Small intestine (tissue), 7 donors: ENCODE measurements at regions not wholly inside any gene's neighbourhood (a gene's known extent, or its start where the extent isn't known, plus 50 kb on each side); places are given as distances from the start of the nearest gene placed in this dataset.

Experiments
- DNase-seq, 2 donors: peaks; one replicate each; pipeline versions ENCODE4 v3.0.0 to v3.0.0-alpha.2; 2013
- FAIRE-seq: peaks from 2 replicates; lab custom pipeline; 2012; peaks lifted over from hg19 to GRCh38; lab: Jason Lieb, UNC
- H3K27ac ChIP-seq, 3 donors: one replicate each; pipeline ENCODE4 v1.5.1; 2013; ENCODE audit warnings: low read length in 2 of 3, mild to moderate bottlenecking in 2 of 3, control low read depth in 1 of 3, inconsistent platforms in 1 of 3, low read depth in 1 of 3, moderate library complexity in 1 of 3
- H3K27me3 ChIP-seq, 3 donors: one replicate each; pipeline ENCODE4 v1.6.1; 2013; ENCODE audit warnings: low read length in 3 of 3, inconsistent platforms in 1 of 3; ENCODE audit not compliant: control insufficient read depth in 3 of 3, insufficient read depth in 3 of 3
- H3K36me3 ChIP-seq, 3 donors: one replicate each; pipeline ENCODE4 v1.6.1; 2013; ENCODE audit warnings: low read length in 3 of 3, inconsistent platforms in 1 of 3, low read depth in 1 of 3, mild to moderate bottlenecking in 1 of 3, moderate library complexity in 1 of 3; ENCODE audit not compliant: control insufficient read depth in 3 of 3, insufficient read depth in 2 of 3
- H3K4me1 ChIP-seq, 3 donors: one replicate each; pipeline ENCODE4 v1.6.1; 2013; ENCODE audit warnings: low read length in 2 of 3, inconsistent platforms in 1 of 3, low read depth in 1 of 3, mild to moderate bottlenecking in 1 of 3, moderate library complexity in 1 of 3; ENCODE audit not compliant: control insufficient read depth in 3 of 3, insufficient read depth in 2 of 3
- H3K4me3 ChIP-seq, 3 donors: one replicate each; pipeline ENCODE4 v1.5.1; 2013; ENCODE audit warnings: low read length in 3 of 3, control low read depth in 1 of 3, inconsistent platforms in 1 of 3, low read depth in 1 of 3, mild to moderate bottlenecking in 1 of 3, moderate library complexity in 1 of 3
- H3K9me3 ChIP-seq, 2 donors: one replicate each; pipeline ENCODE4 v1.6.1; 2013; ENCODE audit warnings: low read depth in 1 of 2, low read length in 1 of 2; ENCODE audit not compliant: control insufficient read depth in 2 of 2, insufficient read depth in 1 of 2
- WGBS, 3 donors: extraction: QIAGEN DNeasy Blood & Tissue Kit; methylation state at CpG; one replicate each; pipeline ENCODE4 v1.1.7; 2013; 5-methylcytosine and 5-hydroxymethylcytosine counted together
- donor health status: healthy with polysubstance abuse.
- donor health status: control.
- donor health status: control.
- donor health status: Bipolar disorder and iron deficiency.
- donor health status: healthy.

GRCh38 chr3:159130108-159130507 lies 328.3 kb downstream of the MFSD1 start:
- WGBS, 3 donors = 8 to 13% (median 9%) methylated on average over 1 of the region's 1 CpG
- FAIRE-seq = no peak
- Histone ChIP-seq H3K9me3 (no peaks in the 10 kb centered on the region), H3K36me3 (no peaks in the 10 kb centered on the region), H3K27me3 (no peaks in the 10 kb centered on the region), H3K27ac (no peak overlapping the region), H3K4me1 (no peaks in the 10 kb centered on the region), H3K4me3 (no peak overlapping the region)
- no peak for DNase-seq

- Histone ChIP-seq H3K4me3 (no peak overlapping the region), H3K4me1 (no peaks in the 10 kb centered on the region), H3K27me3 (no peaks in the 10 kb centered on the region), H3K36me3 (no peaks in the 10 kb centered on the region), H3K9me3 (no peaks in the 10 kb centered on the region), H3K27ac (no peak overlapping the region)
- DNase-seq = no peak
- FAIRE-seq = no peak
Measured at GRCh38 chr3:159131376-159131775, 329.5 kb downstream of the MFSD1 start.

GRCh38 chr3:159137949-159138348 lies 336.1 kb downstream of the MFSD1 start:
- FAIRE-seq (no peak), DNase-seq (no peak)
- Histone ChIP-seq H3K9me3 (no peaks in the 10 kb centered on the region), H3K27me3 (no peaks in the 10 kb centered on the region), H3K36me3 (no peaks in the 10 kb centered on the region), H3K27ac (no peak overlapping the region), H3K4me3 (no peak overlapping the region), H3K4me1 (no peaks in the 10 kb centered on the region)
- WGBS, 3 donors = 47 to 61% (median 52%) methylated on average over 3 of the region's 3 CpGs

GRCh38 chr3:159139326-159139725 lies 337.5 kb downstream of the MFSD1 start:
- Histone ChIP-seq H3K4me3 (no peak overlapping the region), H3K4me1 (no peaks in the 10 kb centered on the region), H3K27ac (no peak overlapping the region), H3K27me3 (no peaks in the 10 kb centered on the region), H3K36me3 (no peaks in the 10 kb centered on the region), H3K9me3 (no peaks in the 10 kb centered on the region)
- no peak for FAIRE-seq
- 90 to 93% (median 90%) methylated on average over 2 of the region's 2 CpGs for WGBS, 3 donors
- no peak for DNase-seq

GRCh38 chr3:159144472-159144871 lies 342.6 kb downstream of the MFSD1 start:
- Histone ChIP-seq H3K27me3 (no peaks in the 10 kb centered on the region), H3K4me3 (no peak overlapping the region), H3K9me3 (no peaks in the 10 kb centered on the region), H3K4me1 (no peaks in the 10 kb centered on the region), H3K27ac (no peak overlapping the region), H3K36me3 (no peaks in the 10 kb centered on the region)
- FAIRE-seq = no peak
- no peak for DNase-seq
- 54 to 69% (median 61%) methylated on average over 2 of the region's 2 CpGs for WGBS, 3 donors

GRCh38 chr3:159144891-159145290 lies 343.0 kb downstream of the MFSD1 start:
- Histone ChIP-seq H3K4me3 (no peak overlapping the region), H3K4me1 (no peaks in the 10 kb centered on the region), H3K27me3 (no peaks in the 10 kb centered on the region), H3K36me3 (no peaks in the 10 kb centered on the region), H3K27ac (no peak overlapping the region), H3K9me3 (no peaks in the 10 kb centered on the region)
- no peak for FAIRE-seq
- no peak for DNase-seq

- Histone ChIP-seq H3K27me3 (no peaks in the 10 kb centered on the region), H3K4me1 (no peaks in the 10 kb centered on the region), H3K4me3 (no peak overlapping the region), H3K27ac (no peak overlapping the region), H3K36me3 (no peaks in the 10 kb centered on the region), H3K9me3 (no peaks in the 10 kb centered on the region)
- FAIRE-seq (no peak), DNase-seq (no peak)
- WGBS, 3 donors = 62 to 68% (median 65%) methylated on average over 3 of the region's 3 CpGs
Measured at GRCh38 chr3:159146392-159146791, 344.5 kb downstream of the MFSD1 start.

- no peaks in the 10 kb centered on the region for H3K9me3 ChIP-seq
- no peaks in the 10 kb centered on the region for H3K36me3 ChIP-seq
- no peak overlapping the region for H3K27ac ChIP-seq
- WGBS, 3 donors = 51 to 65% (median 57%) methylated on average over 4 of the region's 4 CpGs
- DNase-seq (no peak), FAIRE-seq (no peak)
- H3K27me3 ChIP-seq = no peaks in the 10 kb centered on the region
- H3K4me1 ChIP-seq = no peaks in the 10 kb centered on the region
- H3K4me3 ChIP-seq = no peak overlapping the region
Measured at GRCh38 chr3:159146856-159147435, 345.1 kb downstream of the MFSD1 start.

GRCh38 chr3:159147813-159148212 lies 346.0 kb downstream of the MFSD1 start:
- Histone ChIP-seq H3K9me3 (no peaks in the 10 kb centered on the region), H3K4me3 (no peak overlapping the region), H3K27me3 (no peaks in the 10 kb centered on the region), H3K27ac (no peak overlapping the region), H3K4me1 (no peaks in the 10 kb centered on the region), H3K36me3 (no peaks in the 10 kb centered on the region)
- FAIRE-seq (no peak), DNase-seq (no peak)
- WGBS, 3 donors = 69 to 86% (median 77%) methylated on average over 4 of the region's 4 CpGs
